ENCODE measurements at regions not wholly inside any gene's neighbourhood (a gene's known extent, or its start where the extent isn't known, plus 50 kb on each side); places are given as distances from the start of the nearest gene placed in this dataset.

GRCh38 chr2:183678908-183679307 is 554.7 kb downstream of the NUP35 start:
- no peak overlapping the region for H3K4me3 ChIP-seq (ENCODE audit: low read length)
- H3K4me1 ChIP-seq (ENCODE audit: insufficient read depth, low read length) = no peaks in the 10 kb centered on the region
- no peaks in the 10 kb centered on the region for H3K36me3 Mint-ChIP-seq (ENCODE audit: low read depth)
- no peak overlapping the region for H3K27ac Mint-ChIP-seq
- POLR2A ChIA-PET = no interaction called here
- ATAC-seq (ENCODE audit: poor library complexity) = no peak
- no peak overlapping the region for H3K27ac ChIP-seq (ENCODE audit: low read depth in 1 of 2, low read length in 2 of 2)
- H3K27me3 Mint-ChIP-seq = no peaks in the 10 kb centered on the region
- H3K9me3 ChIP-seq (ENCODE audit: control insufficient read depth in 1 of 2, insufficient read depth in 1 of 2, low read length in 2 of 2) = peaks cover 0 to 3% of the 10 kb centered on the region in 2 experiments
- H3K4me3 Mint-ChIP-seq = no peak overlapping the region
- no peaks in the 10 kb centered on the region for H3K36me3 ChIP-seq (ENCODE audit: insufficient read depth, low read length)
- peaks cover 6% of the 10 kb centered on the region for H3K9me3 Mint-ChIP-seq
- CTCF ChIA-PET = no interaction called here
- no peaks in the 10 kb centered on the region for H3K27me3 ChIP-seq (ENCODE audit: control insufficient read depth in 1 of 2, insufficient read depth in 2 of 2, low read length in 2 of 2)
- TF ChIP-seq CTCF (IDR thresholded peaks at IDR 0.05) = no peak
- intact Hi-C loops (cut with DNase I, micrococcal nuclease) = no loop called here
- H3K4me1 Mint-ChIP-seq (ENCODE audit: low read depth) = no peaks in the 10 kb centered on the region
- no peak for DNase-seq

- no peaks in the 10 kb centered on the region for H3K27me3 Mint-ChIP-seq
- H3K36me3 Mint-ChIP-seq (ENCODE audit: low read depth) = no peaks in the 10 kb centered on the region
- H3K4me3 Mint-ChIP-seq = no peak overlapping the region
- no peak overlapping the region for H3K27ac Mint-ChIP-seq
- no peak overlapping the region for H3K27ac ChIP-seq (ENCODE audit: low read depth in 1 of 2, low read length in 2 of 2)
- no peak overlapping the region for H3K4me3 ChIP-seq (ENCODE audit: low read length)
- H3K9me3 Mint-ChIP-seq = peaks cover 10% of the 10 kb centered on the region
- intact Hi-C loops (cut with DNase I, micrococcal nuclease) = no loop called here
- POLR2A ChIA-PET = no interaction called here
- no peak for TF ChIP-seq CTCF (IDR thresholded peaks at IDR 0.05)
- DNase-seq (no peak), ATAC-seq (ENCODE audit: poor library complexity) (no peak)
- CTCF ChIA-PET = no interaction called here
- H3K36me3 ChIP-seq (ENCODE audit: insufficient read depth, low read length) = no peaks in the 10 kb centered on the region
- H3K9me3 ChIP-seq (ENCODE audit: control insufficient read depth in 1 of 2, insufficient read depth in 1 of 2, low read length in 2 of 2) = peaks cover 0 to 3% of the 10 kb centered on the region in 2 experiments
- H3K4me1 ChIP-seq (ENCODE audit: insufficient read depth, low read length) = no peaks in the 10 kb centered on the region
- no peaks in the 10 kb centered on the region for H3K27me3 ChIP-seq (ENCODE audit: control insufficient read depth in 1 of 2, insufficient read depth in 2 of 2, low read length in 2 of 2)
- H3K4me1 Mint-ChIP-seq (ENCODE audit: low read depth) = no peaks in the 10 kb centered on the region
These were observed 556.3 kb downstream of the NUP35 start for GRCh38 chr2:183680573-183680972.

GRCh38 chr2:183684686-183685085 is 560.4 kb downstream of the NUP35 start:
- no peaks in the 10 kb centered on the region for H3K9me3 ChIP-seq (ENCODE audit: control insufficient read depth in 1 of 2, insufficient read depth in 1 of 2, low read length in 2 of 2)

More at GRCh38 chr2:183684686-183685085, 560.4 kb downstream of the NUP35 start:
- Mint-ChIP-seq H3K36me3 (ENCODE audit: low read depth) (no peaks in the 10 kb centered on the region), H3K27me3 (no peaks in the 10 kb centered on the region), H3K4me1 (ENCODE audit: low read depth) (no peaks in the 10 kb centered on the region), H3K4me3 (no peak overlapping the region), H3K9me3 (peaks cover 19% of the 10 kb centered on the region), H3K27ac (no peak overlapping the region)
- intact Hi-C loops (cut with DNase I, micrococcal nuclease) = no loop called here
- no peaks in the 10 kb centered on the region for H3K27me3 ChIP-seq (ENCODE audit: control insufficient read depth in 1 of 2, insufficient read depth in 2 of 2, low read length in 2 of 2)
- no peak for TF ChIP-seq CTCF (IDR thresholded peaks at IDR 0.05)
- ChIA-PET CTCF (no interaction called here), POLR2A (no interaction called here)
- H3K36me3 ChIP-seq (ENCODE audit: insufficient read depth, low read length) = no peaks in the 10 kb centered on the region
- no peaks in the 10 kb centered on the region for H3K4me1 ChIP-seq (ENCODE audit: insufficient read depth, low read length)
- ATAC-seq (ENCODE audit: poor library complexity) (no peak), DNase-seq (no peak)
- no peak overlapping the region for H3K4me3 ChIP-seq (ENCODE audit: low read length)
- no peak overlapping the region for H3K27ac ChIP-seq (ENCODE audit: low read depth in 1 of 2, low read length in 2 of 2)
